ENCODE measurements at regions not wholly inside any gene's neighbourhood (a gene's known extent, or its start where the extent isn't known, plus 50 kb on each side); places are given as distances from the start of the nearest gene placed in this dataset.
"Not testable (repeated sequence)": the region's sequence is repeated elsewhere in the genome, so short reads cannot be mapped to it uniquely, and the experiment has no call there.

- DNase-seq = no peak
These were observed 197.4 kb upstream of the SLC38A2 start for GRCh38 chr12:46569826-46570439.

- DNase-seq = no peak
These were observed 195.1 kb upstream of the SLC38A2 start for GRCh38 chr12:46567667-46568066.

- DNase-seq = no peak
These were observed 190.2 kb upstream of the SLC38A2 start for GRCh38 chr12:46562625-46563225.

GRCh38 chr12:46561769-46562624 is 189.4 kb upstream of the SLC38A2 start:
- not testable (repeated sequence) for DNase-seq

- DNase-seq = peak; percentile 45
These were observed 188.3 kb upstream of the SLC38A2 start for GRCh38 chr12:46560874-46561273.

GRCh38 chr12:46560089-46560488 is 187.5 kb upstream of the SLC38A2 start:
- no peak for DNase-seq

GRCh38 chr12:46559311-46559710 is 186.7 kb upstream of the SLC38A2 start:
- no peak for DNase-seq

- no peak for DNase-seq
These were observed 186.1 kb upstream of the SLC38A2 start for GRCh38 chr12:46558677-46559076.

GRCh38 chr12:46557539-46558373 is 185.2 kb upstream of the SLC38A2 start:
- no peak for DNase-seq

GRCh38 chr12:46556819-46557524 is 184.4 kb upstream of the SLC38A2 start:
- no peak for DNase-seq

GRCh38 chr12:46556105-46556559 is 183.6 kb upstream of the SLC38A2 start:
- DNase-seq = no peak

GRCh38 chr12:46555406-46555852 is 182.9 kb upstream of the SLC38A2 start:
- no peak for DNase-seq

GRCh38 chr12:46554460-46554859 is 181.9 kb upstream of the SLC38A2 start:
- no peak for DNase-seq

- no peak for DNase-seq
These were observed 181.3 kb upstream of the SLC38A2 start for GRCh38 chr12:46553911-46554310.

GRCh38 chr12:46553266-46553665 is 180.7 kb upstream of the SLC38A2 start:
- DNase-seq = no peak

GRCh38 chr12:46550266-46550879 is 177.8 kb upstream of the SLC38A2 start:
- DNase-seq = no peak

- no peak for DNase-seq
These were observed 177.1 kb upstream of the SLC38A2 start for GRCh38 chr12:46549527-46550265.

- DNase-seq = no peak
These were observed 176.1 kb upstream of the SLC38A2 start for GRCh38 chr12:46548605-46549071.

- DNase-seq = no peak
These were observed 175.1 kb upstream of the SLC38A2 start for GRCh38 chr12:46547421-46548354.

All from RPMI8226 (cell line).